ENCODE measurements at regions not wholly inside any gene's neighbourhood (a gene's known extent, or its start where the extent isn't known, plus 50 kb on each side); places are given as distances from the start of the nearest gene placed in this dataset.
A peak's percentile ranks its signal among the peaks of the same experiment; 100 is the strongest.

DNA sequence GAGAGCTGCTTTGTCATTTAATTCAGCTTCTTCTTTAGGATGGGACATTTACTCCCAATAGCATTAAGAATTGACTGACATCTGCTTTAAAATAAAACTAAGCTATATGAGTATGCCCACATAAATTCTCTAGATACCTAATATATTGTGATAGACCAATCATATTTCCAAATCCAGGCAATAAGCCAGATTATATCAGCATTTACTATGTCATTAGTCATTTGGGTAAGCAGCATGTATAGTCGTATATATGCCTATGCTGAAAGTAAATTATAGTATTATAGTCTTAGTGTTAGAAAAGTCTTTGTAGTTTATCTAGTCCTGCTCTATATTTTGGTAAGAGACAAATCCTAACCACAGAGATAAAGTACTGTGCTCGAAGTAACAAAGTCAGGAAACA is 958.1 kb downstream of the KCNJ2 start:
- TF ChIP-seq POLR2A (IDR thresholded peaks at IDR 0.05) (no peak), POLR2AphosphoS5 (IDR thresholded peaks at IDR 0.05) (no peak), CTCF (IDR thresholded peaks at IDR 0.05) (no peak), EP300 (IDR thresholded peaks at IDR 0.05) (no peak)
- Histone ChIP-seq H3K27me3 (no peaks in the 10 kb centered on the region), H3K4me3 (no peak overlapping the region), H3K36me3 (no peaks in the 10 kb centered on the region), H3K27ac (no peak overlapping the region), H3K9me3 (peaks cover 0 to 14% (median 0%) of the 10 kb centered on the region in 4 donors), H3K4me1 (no peaks in the 10 kb centered on the region)
- WGBS, 5 donors: 57 to 80% (median 72%) methylated on average over 2 of the region's 2 CpGs
- DNase-seq: no peak
- intact Hi-C loops (cut with DNase I; ENCODE audit: low total_unique reads): no loop called here

DNA sequence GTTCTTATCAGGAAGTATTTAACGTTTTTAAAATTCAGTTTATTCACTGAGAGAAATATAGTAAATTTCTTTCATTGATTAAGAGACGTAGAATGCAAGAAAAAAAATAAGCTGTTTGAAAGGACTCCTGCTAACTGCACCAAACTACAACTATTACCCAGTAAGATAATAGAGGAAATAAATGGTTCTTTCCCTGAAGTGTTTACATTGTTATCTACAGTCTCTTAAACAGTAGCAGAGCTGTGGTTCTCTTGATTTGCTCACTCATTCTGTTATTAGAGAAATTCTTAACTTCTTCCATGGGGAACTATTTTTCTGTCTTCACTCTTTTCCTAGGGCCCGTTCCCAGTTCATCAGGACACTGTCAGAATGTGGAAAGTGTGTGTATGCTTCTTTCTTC is 973.0 kb downstream of the KCNJ2 start:
- Histone ChIP-seq H3K27ac (peak overlapping the region in 2 of 5 donors; percentile 1 to 36), H3K36me3 (no peaks in the 10 kb centered on the region), H3K4me3 (no peak overlapping the region), H3K27me3 (no peaks in the 10 kb centered on the region), H3K4me1 (peaks cover 0 to 9% (median 4%) of the 10 kb centered on the region in 4 donors), H3K9me3 (no peaks in the 10 kb centered on the region)
- peak in 1 of 2 donors; percentile 20 for DNase-seq
- 11 to 21% (median 14%) methylated on average over 3 of the region's 3 CpGs for WGBS, 5 donors
- TF ChIP-seq POLR2A (IDR thresholded peaks at IDR 0.05) (no peak), CTCF (IDR thresholded peaks at IDR 0.05) (no peak), POLR2AphosphoS5 (IDR thresholded peaks at IDR 0.05) (no peak), EP300 (IDR thresholded peaks at IDR 0.05) (no peak)
- intact Hi-C loops (cut with DNase I; ENCODE audit: low total_unique reads): no loop called here

DNA sequence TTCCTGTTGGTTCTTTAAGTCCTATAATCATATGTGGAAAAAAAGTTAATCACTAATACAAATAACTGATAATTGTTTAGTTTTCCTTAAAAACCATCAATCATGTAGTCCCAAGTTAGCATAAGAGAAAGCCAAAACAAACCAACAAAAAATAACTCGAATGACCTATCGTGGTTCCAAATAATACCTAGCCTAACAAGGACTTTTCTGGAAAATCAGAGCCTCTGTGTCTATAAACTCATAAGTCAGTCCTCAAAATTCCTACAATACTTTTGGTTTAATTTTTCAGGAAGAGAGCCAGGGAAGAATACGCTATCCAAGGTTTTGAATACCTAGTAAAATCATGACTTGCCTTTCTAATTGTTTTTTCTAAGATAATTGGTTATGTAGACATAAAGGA is 975.3 kb upstream of the SOX9 start:
- no peak for TF ChIP-seq POLR2A (IDR thresholded peaks at IDR 0.05)
- TF ChIP-seq EP300 (IDR thresholded peaks at IDR 0.05): no peak
- TF ChIP-seq CTCF (IDR thresholded peaks at IDR 0.05): no peak
- TF ChIP-seq POLR2AphosphoS5 (IDR thresholded peaks at IDR 0.05): no peak
- Histone ChIP-seq H3K27me3 (no peaks in the 10 kb centered on the region), H3K27ac (no peak overlapping the region), H3K36me3 (no peaks in the 10 kb centered on the region), H3K4me1 (peaks cover 0 to 9% (median 4%) of the 10 kb centered on the region in 4 donors), H3K4me3 (no peak overlapping the region), H3K9me3 (no peaks in the 10 kb centered on the region)
- DNase-seq: no peak
- intact Hi-C loops (cut with DNase I; ENCODE audit: low total_unique reads): no loop called here
- 44 to 75% (median 59%) methylated on average over 3 of the region's 3 CpGs for WGBS, 5 donors

DNA sequence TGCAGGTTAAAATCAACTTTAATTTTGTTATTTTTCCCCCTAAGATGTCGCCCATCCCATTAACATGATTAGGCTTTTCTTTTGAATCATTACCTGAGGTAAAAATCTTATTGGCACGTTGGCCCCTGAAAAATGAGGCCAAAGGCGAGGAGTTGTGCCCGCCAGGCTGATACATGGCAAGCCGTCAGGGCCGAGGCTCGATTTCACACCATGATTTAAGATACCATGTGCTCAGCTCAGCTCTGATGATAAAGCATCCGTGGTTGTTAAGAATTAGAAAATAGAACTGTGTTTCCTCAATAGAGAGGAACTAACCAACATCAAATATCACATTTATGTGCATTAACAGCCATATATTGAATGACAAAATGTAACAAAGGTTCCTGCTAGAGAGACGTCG is 972.9 kb upstream of the SOX9 start:
- intact Hi-C loops (cut with DNase I; ENCODE audit: low total_unique reads): no loop called here
- Histone ChIP-seq H3K4me3 (no peak overlapping the region), H3K27ac (no peak overlapping the region), H3K9me3 (no peaks in the 10 kb centered on the region), H3K27me3 (no peaks in the 10 kb centered on the region), H3K4me1 (peaks cover 0 to 3% (median 0%) of the 10 kb centered on the region in 4 donors), H3K36me3 (no peaks in the 10 kb centered on the region)
- WGBS, 5 donors: 84 to 94% (median 87%) methylated on average over 10 of the region's 10 CpGs
- TF ChIP-seq POLR2A (IDR thresholded peaks at IDR 0.05) (no peak), CTCF (IDR thresholded peaks at IDR 0.05) (no peak), EP300 (IDR thresholded peaks at IDR 0.05) (no peak), POLR2AphosphoS5 (IDR thresholded peaks at IDR 0.05) (no peak)
- no peak for DNase-seq

All from stomach (tissue), 8 donors.